GM23338 (cell line): ENCODE measurements at regions not wholly inside any gene's neighbourhood (a gene's known extent, or its start where the extent isn't known, plus 50 kb on each side); places are given as distances from the start of the nearest gene placed in this dataset.
A peak's percentile ranks its signal among the peaks of the same experiment; 100 is the strongest.

ENCODE experiments used
- ATAC-seq: fragments of 200-7000 bp; cut with Tn5 transposase; 3 replicates; pipeline ENCODE4 v1.9.1; 2020
- DNase-seq: peaks from one replicate; pipeline ENCODE4 v3.0.0-alpha.2; 2015; ENCODE audit warnings: low spot score
- H2AFZ ChIP-seq: fragments of 200-600 bp; sonication (generic); 2 replicates; pipeline ENCODE4 v1.8.0; 2016; ENCODE audit warnings: antibody characterized with exemption, mild to moderate bottlenecking, moderate library complexity
- H3F3A ChIP-seq: fragments of 200-600 bp; sonication (generic); replicated peaks from 2 replicates; pipeline ENCODE4 v1.8.0; 2017; ENCODE audit warnings: antibody characterized with exemption, mixed run types, low read depth
- H3K27ac ChIP-seq: fragments of 200-600 bp; sonication (generic); 2 replicates; pipeline ENCODE4 v1.6.1; 2016; ENCODE audit warnings: low read depth
- H3K27me3 ChIP-seq: fragments of 200-600 bp; sonication (generic); 2 replicates; pipeline ENCODE4 v1.8.0; 2016; ENCODE audit warnings: mild to moderate bottlenecking, mixed run types, moderate library complexity; ENCODE audit not compliant: insufficient read depth
- H3K36me3 ChIP-seq: fragments of 200-600 bp; sonication (generic); 2 replicates; pipeline ENCODE4 v1.8.0; 2016; ENCODE audit warnings: mild to moderate bottlenecking; ENCODE audit not compliant: insufficient read depth
- H3K4me1 ChIP-seq: fragments of 200-600 bp; sonication (generic); 2 replicates; pipeline ENCODE4 v1.8.0; 2016; ENCODE audit warnings: mild to moderate bottlenecking, moderate library complexity; ENCODE audit not compliant: insufficient read depth
- H3K4me2 ChIP-seq: fragments of 200-600 bp; sonication (generic); 2 replicates; pipeline ENCODE4 v1.7.1; 2017; ENCODE audit warnings: mixed run types
- H3K4me3 ChIP-seq: fragments of 200-600 bp; sonication (generic); 2 replicates; pipeline ENCODE4 v1.6.1; 2016; ENCODE audit warnings: mixed run types
- H3K79me2 ChIP-seq: fragments of 200-600 bp; sonication (generic); replicated peaks from 2 replicates; pipeline ENCODE4 v1.8.0; 2017; ENCODE audit warnings: mild to moderate bottlenecking; ENCODE audit not compliant: insufficient read depth
- H3K9me2 ChIP-seq: fragments of 200-600 bp; sonication (generic); 2 replicates; pipeline ENCODE4 v1.8.0; 2017; ENCODE audit not compliant: insufficient read depth
- H4K20me1 ChIP-seq: fragments of 200-600 bp; sonication (generic); replicated peaks from 2 replicates; pipeline ENCODE4 v1.8.0; 2017; ENCODE audit warnings: mild to moderate bottlenecking; ENCODE audit not compliant: insufficient read depth
- H3K27ac Mint-ChIP-seq: 2 replicates; pipeline ENCODE4 v1.8.0; 2020; ENCODE audit warnings: inconsistent platforms, mild to moderate bottlenecking, moderate library complexity, mixed read lengths
- H3K27me3 Mint-ChIP-seq: 3 replicates; pipeline ENCODE4 v1.8.0; 2022; ENCODE audit warnings: low read depth, mild to moderate bottlenecking, moderate library complexity, mixed read lengths, inconsistent platforms; ENCODE audit not compliant: insufficient read depth, poor library complexity
- H3K36me3 Mint-ChIP-seq: 3 replicates; pipeline ENCODE4 v1.8.0; 2021; ENCODE audit warnings: low read depth, mild to moderate bottlenecking, inconsistent platforms, moderate library complexity, mixed read lengths
- H3K4me1 Mint-ChIP-seq: 3 replicates; pipeline ENCODE4 v1.8.0; 2020; ENCODE audit warnings: mild to moderate bottlenecking, inconsistent platforms, mixed read lengths
- H3K4me3 Mint-ChIP-seq: 3 replicates; pipeline ENCODE4 v1.8.0; 2021; ENCODE audit warnings: moderate library complexity, mild to moderate bottlenecking, inconsistent platforms, mixed read lengths
- H3K9me3 Mint-ChIP-seq: 3 replicates; pipeline ENCODE4 v1.8.0; 2020; ENCODE audit warnings: moderate library complexity, mild to moderate bottlenecking, inconsistent platforms, mixed read lengths
- CREB1 ChIP-seq: fragments of 250-450 bp; sonication (Bioruptor Pico); IDR thresholded peaks from 2 replicates; pipeline ENCODE4 v1.5.0; 2020; ENCODE audit warnings: low read depth, mild to moderate bottlenecking, moderate library complexity
- ETS1 ChIP-seq: IDR thresholded peaks from 2 replicates; pipeline ENCODE4 v1.6.1; 2016; ENCODE audit warnings: antibody characterized with exemption
- EZH2 ChIP-seq: fragments of 200-600 bp; sonication (generic); IDR thresholded peaks from one replicate; pipeline ENCODE4 v1.8.0; 2017; ENCODE audit warnings: antibody characterized with exemption, mild to moderate bottlenecking, low read depth; ENCODE audit not compliant: unreplicated experiment
- EZH2phosphoT487 ChIP-seq: fragments of 200-600 bp; sonication (generic); IDR thresholded peaks from one replicate; pipeline ENCODE4 v1.8.1; 2018; ENCODE audit warnings: antibody characterized with exemption; ENCODE audit not compliant: unreplicated experiment
- JUNB ChIP-seq: IDR thresholded peaks from one replicate; pipeline ENCODE4 v1.6.1; 2016; ENCODE audit warnings: antibody characterized with exemption; ENCODE audit not compliant: unreplicated experiment
- NANOG ChIP-seq: IDR thresholded peaks from 2 replicates; pipeline ENCODE4 v1.6.1; 2016; ENCODE audit warnings: antibody characterized with exemption, borderline replicate concordance
- POLR2AphosphoS5 ChIP-seq: IDR thresholded peaks from 2 replicates; pipeline ENCODE4 v1.6.1; 2016; ENCODE audit warnings: antibody characterized with exemption, low read depth
- REST ChIP-seq: IDR thresholded peaks from one replicate; pipeline ENCODE4 v1.6.1; 2018; ENCODE audit warnings: antibody characterized with exemption; ENCODE audit not compliant: unreplicated experiment
- ZNF114 ChIP-seq: fragments of 250-450 bp; sonication (Bioruptor Pico); IDR thresholded peaks from 2 replicates; pipeline ENCODE4 v1.5.0; 2020; ENCODE audit warnings: mild to moderate bottlenecking, moderate library complexity
- ZNF331 ChIP-seq: fragments of 250-450 bp; sonication (Bioruptor Pico); IDR thresholded peaks from 2 replicates; pipeline ENCODE4 v1.5.0; 2020; ENCODE audit warnings: low read depth, mild to moderate bottlenecking, moderate library complexity
- ZNF462 ChIP-seq: fragments of 250-450 bp; sonication (Bioruptor Pico); IDR thresholded peaks from 2 replicates; pipeline ENCODE4 v1.5.0; 2020; ENCODE audit warnings: mild to moderate bottlenecking, moderate library complexity

DNA sequence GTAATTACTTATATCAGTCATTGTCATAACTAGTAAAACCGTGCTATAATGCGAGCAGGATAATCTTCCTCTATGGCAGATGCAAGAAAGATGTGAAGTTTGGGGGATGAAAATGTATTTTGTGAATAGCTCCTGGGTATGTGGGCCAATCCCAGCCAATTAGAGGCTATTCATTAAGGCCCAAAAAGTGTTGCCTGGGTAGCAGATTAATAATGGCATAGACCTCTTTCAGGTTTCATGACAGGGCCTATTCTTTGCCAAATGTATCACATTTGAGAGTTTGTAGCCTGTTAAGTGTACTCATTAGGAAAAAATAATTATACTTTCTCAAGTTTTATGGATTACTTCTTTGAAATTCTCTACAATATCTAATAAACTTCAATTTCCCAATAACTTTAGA, 199.2 kb upstream of the POU3F2 start:
- no peaks in the 10 kb centered on the region for H4K20me1 ChIP-seq
- H3K4me3 ChIP-seq, result no peak overlapping the region
- TF ChIP-seq ZNF114 (CRISPR knock-in tag) (no peak), CREB1 (no peak), ETS1 (no peak), ZNF462 (CRISPR knock-in tag) (no peak), EZH2 (no peak), POLR2AphosphoS5 (no peak), NANOG (no peak), EZH2phosphoT487 (no peak), REST (no peak), JUNB (no peak), ZNF331 (CRISPR knock-in tag) (no peak)
- H3K4me1 Mint-ChIP-seq, result peaks cover 82% of the 10 kb centered on the region
- H3K4me3 Mint-ChIP-seq, result no peak overlapping the region
- H2AFZ ChIP-seq, result no peak overlapping the region
- no peaks in the 10 kb centered on the region for H3K27me3 ChIP-seq
- no peak for ATAC-seq
- H3K27ac ChIP-seq, result no peak overlapping the region
- no peaks in the 10 kb centered on the region for H3F3A ChIP-seq
- no peaks in the 10 kb centered on the region for H3K36me3 Mint-ChIP-seq
- peaks cover 94% of the 10 kb centered on the region for H3K4me1 ChIP-seq
- H3K9me2 ChIP-seq, result no peaks in the 10 kb centered on the region
- H3K27me3 Mint-ChIP-seq, result peaks cover 7% of the 10 kb centered on the region
- DNase-seq, result no peak
- no peaks in the 10 kb centered on the region for H3K36me3 ChIP-seq
- 0 out of 2 replicates have a peak overlapping the region, but pooled peaks have one; percentile 23 for H3K4me2 ChIP-seq
- H3K79me2 ChIP-seq, result no peaks in the 10 kb centered on the region
- no peaks in the 10 kb centered on the region for H3K9me3 Mint-ChIP-seq
- no peak overlapping the region for H3K27ac Mint-ChIP-seq
